G401 (cell line): ENCODE measurements at regions not wholly inside any gene's neighbourhood (a gene's known extent, or its start where the extent isn't known, plus 50 kb on each side); places are given as distances from the start of the nearest gene placed in this dataset.

Source experiments
- DNase-seq: peaks from one replicate; pipeline ENCODE4 v3.0.0-alpha.2; 2015; ENCODE audit warnings: low spot score
- in situ Hi-C: cut with HindIII; loops from 2 replicates; pipeline ENCODE4 v1.10.0; 2016; ENCODE audit warnings: low sequenced_read_pairs, mixed read lengths

GRCh38 chr3:18295171-18295920 lies 129.8 kb downstream of the SATB1 start:
- in situ Hi-C loops: no loop called here
- DNase-seq: no peak

GRCh38 chr3:18290157-18290556 lies 135.0 kb downstream of the SATB1 start:
- DNase-seq: no peak
- in situ Hi-C loops: no loop called here

- DNase-seq: no peak
- in situ Hi-C loops: no loop called here
These were observed 136.9 kb downstream of the SATB1 start for GRCh38 chr3:18288243-18288642.

- no peak for DNase-seq
- in situ Hi-C loops: no loop called here
These were observed 140.4 kb downstream of the SATB1 start for GRCh38 chr3:18284716-18285115.

- DNase-seq: no peak
- in situ Hi-C loops: no loop called here
These were observed 141.5 kb downstream of the SATB1 start for GRCh38 chr3:18283680-18284079.

- no peak for DNase-seq
- in situ Hi-C loops: no loop called here
These were observed 142.6 kb downstream of the SATB1 start for GRCh38 chr3:18282507-18282906.

- no peak for DNase-seq
- in situ Hi-C loops: no loop called here
These were observed 145.9 kb downstream of the SATB1 start for GRCh38 chr3:18279226-18279737.

- in situ Hi-C loops: no loop called here
- DNase-seq: no peak
These were observed 160.3 kb downstream of the SATB1 start for GRCh38 chr3:18264853-18265252.

GRCh38 chr3:18264361-18264760 lies 160.8 kb downstream of the SATB1 start:
- in situ Hi-C loops: no loop called here
- DNase-seq: no peak

- in situ Hi-C loops: no loop called here
- no peak for DNase-seq
These were observed 166.6 kb downstream of the SATB1 start for GRCh38 chr3:18258492-18258891.

- no peak for DNase-seq
- in situ Hi-C loops: no loop called here
These were observed 172.6 kb downstream of the SATB1 start for GRCh38 chr3:18252578-18252977.

GRCh38 chr3:18250991-18251390 lies 174.1 kb downstream of the SATB1 start:
- in situ Hi-C loops: no loop called here

GRCh38 chr3:18249126-18249525 lies 176.0 kb downstream of the SATB1 start:
- DNase-seq: no peak

More at GRCh38 chr3:18250991-18251390, 174.1 kb downstream of the SATB1 start:
- DNase-seq: no peak

GRCh38 chr3:18247776-18248310 lies 177.3 kb downstream of the SATB1 start:
- no peak for DNase-seq
- in situ Hi-C loops: no loop called here

More at GRCh38 chr3:18249126-18249525, 176.0 kb downstream of the SATB1 start:
- in situ Hi-C loops: no loop called here

GRCh38 chr3:18247139-18247695 lies 177.9 kb downstream of the SATB1 start:
- no peak for DNase-seq
- in situ Hi-C loops: no loop called here

GRCh38 chr3:18246336-18247060 lies 178.6 kb downstream of the SATB1 start:
- in situ Hi-C loops: no loop called here
- DNase-seq: no peak

- no peak for DNase-seq
- in situ Hi-C loops: no loop called here
These were observed 179.4 kb downstream of the SATB1 start for GRCh38 chr3:18245721-18246120.

GRCh38 chr3:18241837-18242236 lies 183.3 kb downstream of the SATB1 start:
- DNase-seq: no peak
- in situ Hi-C loops: no loop called here

- in situ Hi-C loops: no loop called here
- no peak for DNase-seq
These were observed 185.5 kb downstream of the SATB1 start for GRCh38 chr3:18239674-18240073.

GRCh38 chr3:18238746-18239331 lies 186.3 kb downstream of the SATB1 start:
- in situ Hi-C loops: no loop called here
- DNase-seq: no peak
